ENCODE measurements at regions not wholly inside any gene's neighbourhood (a gene's known extent, or its start where the extent isn't known, plus 50 kb on each side); places are given as distances from the start of the nearest gene placed in this dataset.
"Not testable (repeated sequence)": the region's sequence is repeated elsewhere in the genome, so short reads cannot be mapped to it uniquely, and the experiment has no call there.

DNA sequence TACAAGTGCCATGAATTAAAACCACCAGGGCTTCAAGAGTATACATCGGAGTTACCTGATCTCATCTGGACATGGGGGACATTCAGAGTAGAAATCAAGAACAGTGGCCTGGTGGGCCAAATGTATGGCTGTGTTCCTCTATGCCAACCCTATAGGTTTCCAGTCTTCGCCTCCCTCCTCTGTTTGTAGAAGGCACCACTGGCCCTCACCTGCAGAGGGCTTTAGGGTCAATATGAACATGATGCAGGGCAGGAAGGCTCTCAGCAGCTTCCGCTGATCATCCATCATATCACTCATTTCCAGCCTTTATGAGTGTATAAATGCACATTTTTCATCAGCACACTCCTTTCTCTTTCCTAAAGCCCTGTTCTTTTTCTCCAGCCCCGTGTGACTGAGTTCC lies 555.5 kb upstream of the BRINP1 start:
- no peak for DNase-seq (ENCODE audit: low read depth in 3 of 3)

GRCh38 chr9:119917175-119917574 lies 547.9 kb upstream of the BRINP1 start:
- no peak for DNase-seq (ENCODE audit: low read depth in 3 of 3)

DNA sequence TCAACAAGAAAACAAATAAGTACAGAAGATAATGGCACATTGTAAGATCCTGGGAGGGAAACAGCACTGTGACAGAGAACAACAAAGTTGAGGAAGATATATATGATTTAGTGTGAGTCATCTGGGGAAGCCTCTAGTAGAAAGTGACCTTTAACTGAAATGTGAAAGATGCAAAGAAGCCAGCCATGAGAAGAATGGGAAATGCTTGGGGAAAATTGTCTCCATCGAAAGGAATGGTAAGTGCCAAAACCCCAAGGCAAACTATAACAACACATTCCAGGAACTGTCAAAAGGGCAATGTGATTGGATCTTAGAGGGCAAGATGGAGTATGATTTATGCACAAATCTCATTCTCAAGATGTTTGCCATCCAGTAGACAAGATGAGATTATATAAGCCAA lies 537.8 kb upstream of the BRINP1 start:
- no peak for DNase-seq (ENCODE audit: low read depth in 3 of 3)

- DNase-seq (ENCODE audit: low read depth in 3 of 3), result no peak
These were observed 536.5 kb upstream of the BRINP1 start for GRCh38 chr9:119905724-119906123.

- no peak for DNase-seq (ENCODE audit: low read depth in 3 of 3)
These were observed 534.6 kb upstream of the BRINP1 start for GRCh38 chr9:119903851-119904250.

GRCh38 chr9:119902611-119903010 lies 533.4 kb upstream of the BRINP1 start:
- DNase-seq (ENCODE audit: low read depth in 3 of 3), result no peak

DNA sequence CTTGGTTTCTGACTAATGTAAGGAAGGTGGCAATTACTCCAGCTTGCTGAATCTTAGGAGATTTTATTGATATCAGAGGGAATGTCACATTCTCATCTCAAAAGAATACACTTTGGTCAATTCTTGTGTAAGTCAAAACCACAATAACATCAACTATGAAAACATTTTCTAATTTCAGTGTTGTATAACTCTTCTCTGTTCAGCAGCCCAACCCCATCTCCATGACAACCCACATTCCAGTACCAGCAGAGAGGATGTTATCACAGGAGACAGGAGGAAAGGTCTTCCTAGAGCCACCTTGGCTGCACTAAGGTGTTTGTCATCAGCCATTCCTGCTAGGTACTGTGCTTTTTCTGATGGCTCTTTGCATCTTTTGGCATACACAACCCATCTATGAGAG lies 529.1 kb upstream of the BRINP1 start:
- DNase-seq (ENCODE audit: low read depth in 3 of 3), result no peak

GRCh38 chr9:119884438-119884837 lies 515.2 kb upstream of the BRINP1 start:
- DNase-seq (ENCODE audit: low read depth in 3 of 3), result no peak

- DNase-seq (ENCODE audit: low read depth in 3 of 3), result no peak
These were observed 512.7 kb upstream of the BRINP1 start for GRCh38 chr9:119881898-119882297.

DNA sequence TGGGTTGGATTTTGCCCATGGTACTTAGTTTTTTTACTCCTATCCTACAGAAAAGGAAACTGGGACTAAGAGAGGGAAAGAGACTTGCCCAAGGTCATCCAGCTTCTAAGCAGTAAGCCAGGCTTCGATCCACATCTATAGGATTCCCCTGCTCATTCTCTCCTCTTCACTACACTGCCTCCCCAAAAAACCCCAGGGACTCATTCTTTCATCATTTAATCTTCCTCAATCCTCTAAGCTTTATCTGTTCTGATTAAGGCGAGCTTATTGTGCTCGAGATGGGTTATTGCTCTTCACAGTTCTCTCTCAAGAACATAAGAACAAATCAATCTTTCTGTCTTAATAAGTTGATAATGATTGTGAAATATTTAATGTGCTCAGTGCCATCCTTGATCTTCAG lies 511.1 kb upstream of the BRINP1 start:
- no peak for DNase-seq (ENCODE audit: low read depth in 3 of 3)

DNA sequence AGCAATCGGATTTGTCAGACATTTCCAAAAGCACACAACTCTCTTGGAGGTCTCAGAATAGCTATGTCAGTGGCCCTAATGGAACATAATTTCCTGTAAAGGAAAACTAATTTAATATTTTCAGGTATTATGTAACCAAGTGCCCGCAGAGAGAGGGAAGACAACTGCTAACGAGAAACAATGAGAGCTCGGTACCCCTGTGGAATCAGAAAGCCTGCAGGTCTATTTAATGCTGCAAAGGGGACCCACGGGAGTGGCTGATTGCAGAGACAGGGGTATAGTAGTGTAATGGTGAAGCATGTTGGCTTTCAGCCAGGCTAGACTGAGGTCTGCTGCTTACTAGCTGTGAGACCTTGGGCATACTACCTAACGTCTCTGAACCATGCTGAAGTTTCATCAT lies 508.1 kb upstream of the BRINP1 start:
- DNase-seq (ENCODE audit: low read depth in 3 of 3), result no peak

GRCh38 chr9:119873877-119874276 lies 504.6 kb upstream of the BRINP1 start:
- no peak for DNase-seq (ENCODE audit: low read depth in 3 of 3)

GRCh38 chr9:119870251-119870650 lies 501.0 kb upstream of the BRINP1 start:
- DNase-seq (ENCODE audit: low read depth in 3 of 3), result not testable (repeated sequence)

DNA sequence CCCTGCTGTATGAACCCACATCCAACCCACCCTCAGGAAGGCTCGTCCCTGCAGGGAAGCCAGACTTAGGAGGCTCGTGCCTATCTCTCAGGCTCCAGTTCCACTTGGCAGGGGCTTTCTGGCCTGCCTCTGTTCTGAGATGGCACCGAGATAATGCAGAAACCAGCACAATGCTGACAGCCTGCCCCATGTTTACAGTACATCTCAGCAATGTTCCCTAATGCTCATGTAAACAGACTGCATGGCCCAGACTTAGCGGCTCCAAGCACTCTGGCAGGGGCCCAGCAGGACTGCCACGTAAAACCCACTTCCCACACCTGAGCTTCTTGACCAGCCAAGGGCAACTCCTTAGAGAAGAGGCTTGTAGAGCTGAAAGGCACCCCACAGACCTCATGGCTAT lies 499.5 kb upstream of the BRINP1 start:
- no peak for DNase-seq (ENCODE audit: low read depth in 3 of 3)

DNA sequence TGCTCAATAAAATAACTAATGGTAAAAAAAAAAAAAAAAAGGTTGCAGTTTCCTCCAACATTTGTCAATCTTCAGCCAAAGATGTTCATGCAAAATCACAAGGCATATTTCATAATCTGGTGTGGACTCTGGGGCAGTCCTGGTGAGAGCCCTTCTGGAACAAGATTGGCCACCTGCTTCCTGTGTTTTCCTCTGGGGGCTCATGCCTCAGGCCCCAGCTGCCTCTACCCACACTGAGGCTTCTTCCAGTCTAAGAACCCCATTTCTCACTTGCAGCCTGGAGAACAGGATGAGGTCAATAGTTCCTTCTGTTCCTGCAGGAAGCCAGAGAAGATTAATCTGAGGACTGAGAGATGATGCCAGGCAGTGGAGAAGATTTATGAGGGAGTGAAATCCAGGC lies 492.6 kb upstream of the BRINP1 start:
- DNase-seq (ENCODE audit: low read depth in 3 of 3), result no peak

GRCh38 chr9:119859128-119859527 lies 489.9 kb upstream of the BRINP1 start:
- DNase-seq (ENCODE audit: low read depth in 3 of 3), result no peak

GRCh38 chr9:119853126-119853525 lies 483.9 kb upstream of the BRINP1 start:
- DNase-seq (ENCODE audit: low read depth in 3 of 3), result no peak

DNA sequence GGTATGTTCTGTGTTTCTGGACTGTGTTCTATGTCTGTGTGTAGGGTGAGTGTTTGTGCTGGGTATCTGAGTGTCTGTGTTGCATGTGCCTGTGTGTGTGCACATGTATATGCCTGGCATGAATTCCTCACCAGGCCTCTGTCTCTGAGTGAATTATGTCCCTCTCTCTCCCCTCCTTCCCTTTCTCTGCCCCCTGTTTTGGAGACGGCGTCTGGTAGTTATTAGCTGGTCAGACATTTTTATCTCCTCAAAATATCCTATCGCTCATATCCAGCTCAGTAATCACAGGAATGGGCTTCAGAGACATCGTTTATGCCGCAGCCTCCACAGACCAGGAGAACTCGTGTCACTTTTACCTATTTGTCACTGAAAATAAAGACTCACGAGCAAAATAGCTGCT lies 483.2 kb upstream of the BRINP1 start:
- DNase-seq (ENCODE audit: low read depth in 3 of 3), result no peak

GRCh38 chr9:119844431-119844830 lies 475.2 kb upstream of the BRINP1 start:
- DNase-seq (ENCODE audit: low read depth in 3 of 3), result no peak

DNA sequence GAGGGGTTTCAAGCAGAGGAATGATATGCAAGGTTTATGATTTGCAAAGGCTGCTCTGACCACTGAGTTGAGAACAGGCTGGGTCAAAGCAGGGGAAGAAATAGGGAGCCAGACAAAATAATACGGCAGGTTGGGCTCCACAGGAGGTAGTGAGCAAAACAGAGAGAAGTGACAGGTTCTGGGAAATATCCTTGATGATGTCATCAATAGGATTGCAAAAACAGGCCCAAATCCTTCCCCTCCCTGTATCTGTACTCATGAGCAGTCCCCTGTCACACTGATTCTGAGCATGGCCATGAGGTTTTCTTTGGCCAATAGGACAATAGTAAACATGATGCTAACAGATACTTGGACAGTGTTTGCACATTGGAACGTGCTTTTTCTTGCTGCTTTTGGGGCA lies 471.8 kb upstream of the BRINP1 start:
- no peak for DNase-seq (ENCODE audit: low read depth in 3 of 3)

DNA sequence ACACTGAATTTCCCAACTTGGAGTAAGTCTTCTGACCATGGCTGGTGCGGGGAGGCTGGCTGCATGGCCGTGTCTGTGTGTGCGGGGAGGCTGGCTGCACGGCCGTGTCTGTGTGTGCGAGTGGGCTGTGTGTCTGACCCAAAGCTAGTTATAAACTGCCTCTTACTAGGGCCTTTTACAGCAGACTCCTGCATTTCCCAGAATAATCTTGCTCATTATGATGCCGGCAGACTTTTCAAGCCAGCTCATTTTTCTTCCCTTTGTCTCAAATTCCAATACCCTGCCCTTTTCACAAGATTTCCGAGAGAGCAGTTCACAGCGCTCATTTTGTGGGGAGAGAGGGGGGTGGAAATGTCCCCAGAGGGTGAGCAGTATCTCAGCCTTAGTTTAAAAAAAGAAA lies 470.7 kb upstream of the BRINP1 start:
- DNase-seq (ENCODE audit: low read depth in 3 of 3), result no peak

GRCh38 chr9:119838210-119838609 lies 469.0 kb upstream of the BRINP1 start:
- DNase-seq (ENCODE audit: low read depth in 3 of 3), result no peak

DNA sequence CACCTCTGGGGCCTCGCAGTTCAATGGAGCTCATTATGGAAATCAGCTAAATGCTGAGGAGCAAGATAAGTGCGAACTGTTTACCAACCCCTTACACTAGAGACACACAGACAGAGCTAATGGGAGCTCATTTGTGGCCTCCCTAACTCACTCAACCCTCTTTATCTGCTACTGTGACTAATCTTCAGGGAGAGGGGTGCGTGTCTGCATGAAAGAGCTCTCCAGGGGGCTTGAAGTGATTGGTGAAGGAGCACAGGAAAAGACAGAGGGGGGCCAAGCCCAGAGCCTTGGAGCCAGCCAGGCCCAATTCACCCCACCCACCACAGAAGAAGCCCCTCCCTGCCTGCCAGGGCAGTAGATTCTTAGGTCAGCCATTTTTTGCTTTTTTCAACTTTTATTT lies 466.8 kb upstream of the BRINP1 start:
- no peak for DNase-seq (ENCODE audit: low read depth in 3 of 3)

DNA sequence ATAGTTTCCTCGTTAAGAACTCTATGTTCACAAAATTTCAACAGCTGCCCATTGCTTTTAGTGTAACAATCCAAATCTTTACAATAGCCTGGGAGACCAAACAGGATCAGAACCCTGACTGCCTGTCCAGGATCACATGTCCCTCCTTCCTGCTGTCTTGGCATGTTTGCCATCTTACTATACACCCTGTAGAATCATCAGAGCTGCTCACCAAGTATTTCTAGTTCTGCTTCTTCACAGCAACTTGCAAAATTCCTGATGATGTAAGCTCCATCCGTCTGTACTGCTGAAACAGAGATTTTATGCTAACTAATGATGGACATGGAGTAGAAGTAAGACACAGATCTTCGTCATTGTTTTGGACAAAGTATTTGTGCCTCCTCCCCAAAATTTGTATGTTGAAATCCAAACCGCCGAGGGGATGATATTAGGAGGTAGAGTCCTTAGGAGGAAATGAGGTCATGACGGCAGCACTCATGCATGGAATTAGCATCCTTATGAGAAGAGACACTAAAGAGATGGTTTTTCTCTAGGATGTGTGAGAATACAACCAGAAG lies 464.9 kb upstream of the BRINP1 start:
- no peak for DNase-seq (ENCODE audit: low read depth in 3 of 3)

GRCh38 chr9:119831309-119831708 lies 462.1 kb upstream of the BRINP1 start:
- no peak for DNase-seq (ENCODE audit: low read depth in 3 of 3)

All from stimulated activated CD4-positive, alpha-beta T cell treated with anti-CD3 and anti-CD28 coated beads, TNF-alpha, amount 100 ng/mL, for 48 hours (primary cell).